ENCODE measurements at regions not wholly inside any gene's neighbourhood (a gene's known extent, or its start where the extent isn't known, plus 50 kb on each side); places are given as distances from the start of the nearest gene placed in this dataset.

- no peaks in the 10 kb centered on the region for H3K23me2 ChIP-seq (ENCODE audit: insufficient read length, low read depth, low read length, poor library complexity, severe bottlenecking)
- Mint-ChIP-seq H3K9me3 (peaks cover 12 to 16% of the 10 kb centered on the region in 2 experiments), H3K36me3 (ENCODE audit: insufficient read depth in 1 of 3, low read depth in 3 of 3) (peaks cover 0 to 6% (median 6%) of the 10 kb centered on the region in 3 experiments; a peak in 5 of 7 replicates), H3K27me3 (ENCODE audit: low read depth) (no peaks in the 10 kb centered on the region), H3K4me1 (no peaks in the 10 kb centered on the region), H3K4me3 (no peak overlapping the region), H3K27ac (no peak overlapping the region)
- H3K79me1 ChIP-seq (ENCODE audit: insufficient read depth, low read depth, low read length, poor library complexity, severe bottlenecking): no peaks in the 10 kb centered on the region
- no peak overlapping the region for H2AK5ac ChIP-seq (ENCODE audit: insufficient read length, low read length)
- H3K27ac ChIP-seq (ENCODE audit: insufficient read length, low read depth, low read length): no peak overlapping the region
- H3K56ac ChIP-seq (ENCODE audit: insufficient read length, low read depth, low read length): no peak overlapping the region
- H4K20me1 ChIP-seq (ENCODE audit: control insufficient read depth, insufficient read depth, insufficient read length): no peaks in the 10 kb centered on the region
- no peak for TF ChIP-seq CTCF (conservative IDR thresholded peaks at IDR 0.05)
- H2BK5ac ChIP-seq (ENCODE audit: insufficient read length, low read length): no peak overlapping the region
- H3K14ac ChIP-seq (ENCODE audit: insufficient read depth, low read length): no peak overlapping the region
- H3K18ac ChIP-seq (ENCODE audit: insufficient read length, low read depth, low read length): no peak overlapping the region
- H3K9ac ChIP-seq (ENCODE audit: extremely low read depth, insufficient read length, low read length): no peak overlapping the region
- no peaks in the 10 kb centered on the region for H3K4me1 ChIP-seq (ENCODE audit: insufficient read depth, low read length)
- WGBS (ENCODE audit: extremely low coverage, insufficient read length, low lambda C conversion rate): no CpG with 5 or more reads among the region's 1 CpG
- no peak for DNase-seq
- no peak overlapping the region for H2BK12ac ChIP-seq (ENCODE audit: insufficient read length, low read depth, low read length)
- H3K79me2 ChIP-seq (ENCODE audit: insufficient read depth, low read length): no peaks in the 10 kb centered on the region
- no peak overlapping the region for H2BK15ac ChIP-seq (ENCODE audit: low read depth, low read length)
- H3K4ac ChIP-seq (ENCODE audit: low read depth, low read length): no peak overlapping the region
- no peak overlapping the region for H4K91ac ChIP-seq (ENCODE audit: insufficient read length, low read depth, low read length)
- H4K8ac ChIP-seq (replicated peaks; ENCODE audit: insufficient read length, low read depth, low read length): no peak overlapping the region
- no peak overlapping the region for H3K23ac ChIP-seq (ENCODE audit: insufficient read length, low read depth, low read length)
- H3K27me3 ChIP-seq (ENCODE audit: insufficient read depth, low read length): no peaks in the 10 kb centered on the region
- no peak overlapping the region for H3K4me2 ChIP-seq (ENCODE audit: insufficient read depth, insufficient read length, low read length)
- no peak overlapping the region for H2AFZ ChIP-seq (ENCODE audit: low read length)
- H4K5ac ChIP-seq (ENCODE audit: insufficient read length, low read depth, low read length): no peak overlapping the region
- H3K9me3 ChIP-seq (ENCODE audit: control insufficient read depth, low read depth, low read length): no peaks in the 10 kb centered on the region
- no peak overlapping the region for H3T11ph ChIP-seq (ENCODE audit: low read length)
- no peak overlapping the region for H2BK120ac ChIP-seq (ENCODE audit: low read depth, low read length, poor library complexity, severe bottlenecking)
- H2BK20ac ChIP-seq (ENCODE audit: low read depth, low read length, poor library complexity, severe bottlenecking): no peak overlapping the region
Measured at GRCh38 chr18:30658306-30658705, 384.2 kb downstream of the DSC3 start.
